ENCODE measurements at regions not wholly inside any gene's neighbourhood (a gene's known extent, or its start where the extent isn't known, plus 50 kb on each side); places are given as distances from the start of the nearest gene placed in this dataset.
"Not testable (repeated sequence)": the region's sequence is repeated elsewhere in the genome, so short reads cannot be mapped to it uniquely, and the experiment has no call there.

DNA sequence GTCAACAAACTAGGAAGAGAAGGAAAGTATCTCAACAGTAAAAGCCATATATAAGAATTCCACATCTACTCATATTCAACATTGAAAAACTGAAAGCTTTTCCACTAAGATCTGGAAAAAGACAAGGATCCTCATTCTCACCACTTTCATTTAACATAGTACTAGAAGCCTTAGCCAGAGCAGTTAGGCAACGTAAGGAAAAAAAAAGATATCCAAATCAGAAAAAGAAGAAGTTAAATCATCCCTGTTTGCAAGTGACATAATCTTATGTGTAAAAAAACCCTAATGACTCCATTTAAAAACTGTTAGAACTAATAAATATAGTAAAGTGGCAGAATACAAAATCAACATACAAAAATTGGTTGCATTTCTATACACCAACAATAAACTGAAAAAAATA, 426.2 kb downstream of the BCAT1 start:
- DNase-seq (ENCODE audit: low read depth in 4 of 4, low spot score in 1 of 4): no peak

DNA sequence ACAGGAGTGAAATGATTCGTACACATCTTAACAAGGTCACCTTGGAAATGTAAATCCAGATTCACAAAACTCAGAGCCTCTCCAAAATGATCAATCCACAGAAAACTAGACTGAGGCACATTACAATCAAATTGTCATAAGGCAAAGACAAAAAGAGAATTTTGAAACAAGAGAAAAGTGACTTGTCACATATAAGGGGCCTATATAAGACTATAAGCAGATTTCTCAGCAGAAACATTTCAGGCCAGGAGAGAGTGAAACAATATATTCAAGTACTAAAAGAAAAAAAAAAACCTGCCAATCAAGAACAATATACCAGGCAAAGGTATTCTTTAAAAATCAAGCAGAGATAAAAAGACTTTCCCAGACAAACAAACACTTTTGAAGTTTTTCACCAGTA, 429.1 kb downstream of the BCAT1 start:
- no peak for DNase-seq (ENCODE audit: low read depth in 4 of 4, low spot score in 1 of 4)

DNA sequence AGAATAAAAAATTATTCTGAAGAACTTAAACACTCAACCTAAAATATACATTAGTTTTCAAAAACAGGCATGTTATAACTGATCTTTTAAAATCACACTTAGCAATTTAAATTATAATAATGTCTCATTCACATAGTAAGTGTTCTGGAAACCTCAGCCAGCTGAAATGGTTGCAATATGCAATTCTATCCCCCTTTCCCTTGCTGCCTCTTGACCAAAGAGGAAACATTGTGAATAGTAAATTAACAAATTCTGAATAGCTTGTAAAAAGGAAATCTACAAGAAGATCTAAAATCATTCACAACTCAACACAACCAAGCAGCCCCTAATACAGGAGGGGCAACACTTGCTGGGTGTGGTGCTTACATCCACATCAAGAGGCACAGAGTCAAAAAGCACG, 431.9 kb downstream of the BCAT1 start:
- DNase-seq (ENCODE audit: low read depth in 4 of 4, low spot score in 1 of 4): no peak

DNA sequence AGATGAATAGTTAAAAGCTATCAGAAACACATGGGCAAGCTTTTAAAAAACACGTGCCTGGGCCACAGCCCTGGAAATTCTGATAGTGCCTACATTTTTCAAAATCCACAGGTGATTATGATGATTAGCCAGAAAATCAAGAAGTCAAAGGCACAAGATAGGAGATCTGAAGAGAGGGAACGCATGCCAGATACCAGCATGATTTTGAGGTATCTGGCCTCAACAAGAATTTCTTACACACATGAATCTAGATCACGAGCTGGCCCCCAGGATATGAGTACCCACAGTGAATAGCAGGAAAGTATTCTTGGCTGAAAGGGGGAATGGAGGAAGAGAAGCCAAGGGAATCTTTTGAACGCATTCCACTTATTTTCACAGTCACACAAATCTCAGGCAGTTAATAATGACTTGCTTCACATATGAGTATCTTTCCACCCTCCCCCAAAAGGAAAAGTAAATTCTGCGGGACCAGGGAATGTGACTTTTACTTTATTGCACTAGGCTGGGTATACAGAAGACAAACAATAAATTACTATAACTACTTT, 438.2 kb downstream of the BCAT1 start:
- DNase-seq (ENCODE audit: low read depth in 4 of 4, low spot score in 1 of 4): no peak

DNA sequence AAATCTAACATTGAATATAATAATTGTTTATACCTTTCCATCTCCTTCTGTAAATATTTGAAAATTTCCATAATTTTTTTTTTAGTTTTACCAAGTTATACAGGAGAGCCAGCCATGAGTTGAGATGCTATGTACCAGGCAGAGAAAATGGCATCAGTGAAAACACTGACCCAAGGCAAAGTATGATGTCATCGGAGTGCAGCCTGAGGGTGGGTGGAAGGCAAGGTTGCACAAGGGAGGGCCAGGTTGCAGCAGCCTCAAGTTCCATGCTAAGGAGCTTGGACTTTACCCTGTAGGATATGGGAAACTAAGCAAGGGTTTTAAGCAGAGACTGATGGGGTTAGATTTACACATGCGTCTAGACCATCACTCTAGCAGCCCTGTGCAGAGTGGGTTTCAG, 441.1 kb downstream of the BCAT1 start:
- DNase-seq (ENCODE audit: low read depth in 4 of 4, low spot score in 1 of 4): no peak

DNA sequence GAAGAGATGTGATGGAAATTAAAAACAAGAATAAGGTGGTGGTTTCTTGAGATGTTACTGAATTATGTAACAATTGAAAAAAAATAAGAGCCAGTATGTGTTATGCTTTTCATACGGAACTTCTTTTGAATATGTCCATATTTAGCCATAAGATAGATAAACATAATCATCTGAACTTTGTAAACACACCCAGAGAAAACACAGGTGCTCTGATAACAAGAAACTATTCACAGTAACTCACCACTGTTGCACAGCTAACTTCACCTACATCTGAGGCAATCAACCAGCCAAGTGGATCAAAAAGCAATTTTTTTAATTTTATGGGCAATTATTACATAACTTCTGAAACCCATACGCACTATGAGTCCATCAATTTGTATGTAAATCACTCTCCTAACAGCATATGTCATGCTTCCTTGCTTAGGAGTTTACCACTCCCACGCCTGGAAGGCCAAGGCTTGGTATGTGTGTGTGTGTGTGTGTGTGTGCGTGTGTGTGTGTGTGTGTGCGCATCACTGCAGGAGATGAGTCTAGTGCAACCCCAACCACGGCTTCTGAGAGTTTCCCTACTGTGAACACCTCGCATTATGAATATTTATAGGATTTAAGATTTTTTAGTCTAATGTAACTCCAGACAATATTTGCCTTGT, 443.4 kb downstream of the BCAT1 start:
- no peak for DNase-seq (ENCODE audit: low read depth in 4 of 4, low spot score in 1 of 4)

DNA sequence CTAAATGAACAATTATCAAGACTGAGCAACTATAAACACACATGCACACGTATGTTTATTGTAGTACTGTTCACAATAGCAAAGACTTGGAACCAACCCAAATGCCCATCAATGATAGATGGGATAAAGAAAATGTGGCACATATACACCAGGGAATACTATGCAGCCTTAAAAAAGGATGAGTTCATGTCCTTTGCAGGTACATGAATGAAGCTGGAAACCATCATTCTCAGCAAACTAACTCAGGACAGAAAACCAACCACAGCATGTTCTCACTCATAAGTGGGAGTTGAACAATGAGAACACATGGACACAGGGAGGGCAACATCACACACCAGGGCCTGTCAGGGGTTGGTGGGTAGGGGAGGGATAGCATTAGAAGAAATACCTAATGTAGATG, 445.4 kb downstream of the BCAT1 start:
- not testable (repeated sequence) for DNase-seq (ENCODE audit: low read depth in 4 of 4, low spot score in 1 of 4)

DNA sequence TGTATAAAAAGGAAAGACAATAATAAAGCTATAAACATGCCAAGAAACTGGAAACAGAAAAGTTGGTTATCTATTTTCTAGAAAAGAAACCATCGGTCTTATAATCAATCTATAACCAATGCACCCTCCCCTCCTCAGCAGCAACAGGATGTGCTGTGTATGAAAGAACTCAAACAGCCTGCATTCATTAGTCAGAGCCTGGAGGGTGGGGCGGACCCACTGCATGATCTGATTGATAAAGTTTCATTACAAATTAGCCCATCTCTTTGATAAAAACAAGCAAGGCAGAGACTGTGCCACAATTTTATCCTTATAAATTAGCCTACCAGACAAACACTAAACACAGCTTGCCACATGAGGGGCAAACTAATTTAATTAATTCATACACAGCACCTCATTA, 448.1 kb downstream of the BCAT1 start:
- no peak for DNase-seq (ENCODE audit: low read depth in 4 of 4, low spot score in 1 of 4)

DNA sequence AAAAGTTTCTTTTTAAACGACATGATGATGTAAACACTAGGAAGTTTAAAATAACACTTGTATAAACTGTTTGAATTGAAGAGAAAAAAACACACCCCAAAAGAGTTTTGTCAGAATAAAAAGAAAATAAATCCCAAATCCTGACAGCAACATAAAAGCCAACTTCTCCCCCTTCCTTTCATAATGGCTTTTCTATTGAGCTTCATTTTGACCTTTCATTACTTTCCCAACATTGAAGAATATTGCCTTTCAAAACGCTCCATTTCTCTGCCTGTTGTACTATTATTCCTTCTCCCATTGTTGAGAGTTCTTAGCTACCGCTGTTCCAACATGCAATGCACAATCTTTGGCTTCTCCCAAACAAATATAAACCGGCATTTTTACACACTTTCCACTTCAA, 448.5 kb downstream of the BCAT1 start:
- no peak for DNase-seq (ENCODE audit: low read depth in 4 of 4, low spot score in 1 of 4)

DNA sequence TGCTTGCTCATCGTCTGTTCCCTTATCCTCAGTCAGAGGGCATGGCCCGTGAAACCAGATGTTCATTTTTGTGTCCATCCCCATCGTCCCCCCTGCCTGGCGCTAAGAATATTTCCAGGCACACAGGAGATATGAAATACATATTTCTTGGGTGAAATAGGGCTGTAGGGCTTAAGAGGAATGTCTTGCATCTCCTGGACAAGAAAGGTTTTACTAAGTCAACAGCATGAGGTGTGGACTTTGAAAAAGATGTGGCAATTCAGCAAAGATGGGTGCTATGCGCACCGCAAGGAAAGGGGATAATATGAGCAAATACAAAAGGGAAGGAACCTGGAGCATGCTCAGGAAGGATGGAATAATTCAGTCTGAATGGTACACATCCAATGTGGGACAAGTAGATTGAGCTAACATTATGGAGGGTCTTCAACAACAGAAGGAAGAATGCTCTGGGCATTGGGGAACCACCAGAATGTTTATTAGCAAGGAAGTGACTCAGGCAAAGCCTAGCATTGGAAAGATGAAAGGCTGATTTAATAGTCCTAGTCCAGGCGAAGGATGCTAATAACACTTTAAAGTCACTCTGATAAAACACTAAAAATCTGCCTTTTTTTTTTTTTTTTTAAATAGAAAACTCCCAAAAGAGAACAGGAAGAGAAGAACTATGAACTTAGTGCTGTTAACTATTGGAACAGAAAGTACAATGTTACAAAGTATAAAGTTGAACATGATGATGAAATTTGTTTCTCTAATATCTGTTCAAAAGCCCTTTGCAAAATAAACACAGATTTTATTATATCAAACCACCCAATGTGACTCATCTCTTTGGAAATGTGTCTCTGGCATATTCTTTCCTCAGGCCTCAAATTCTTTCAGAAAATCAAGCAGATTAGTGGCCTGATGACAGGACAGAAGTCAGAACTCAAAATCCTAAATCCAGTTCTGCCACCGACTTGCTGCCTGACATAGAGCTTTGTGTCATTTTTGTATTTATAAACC, 449.5 kb downstream of the BCAT1 start:
- no peak for DNase-seq (ENCODE audit: low read depth in 4 of 4, low spot score in 1 of 4)

DNA sequence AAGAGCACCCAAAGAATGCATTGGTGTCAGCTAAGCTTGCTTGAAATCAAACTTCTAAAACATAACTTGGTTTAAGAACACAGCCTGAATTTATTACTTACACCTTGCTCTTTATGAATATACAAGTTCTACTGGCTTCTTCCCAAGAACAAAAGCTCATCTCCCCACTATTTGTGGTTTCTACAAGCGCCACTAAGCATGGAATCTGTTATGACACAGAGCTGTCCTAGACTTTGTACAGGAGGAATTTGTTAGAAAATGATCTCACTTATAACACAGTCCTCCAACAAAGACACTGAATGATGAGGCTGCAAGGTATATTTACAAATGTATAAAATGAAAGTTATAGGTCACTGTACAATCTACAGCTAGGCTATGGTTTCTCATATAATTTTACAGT, 452.1 kb downstream of the BCAT1 start:
- DNase-seq (ENCODE audit: low read depth in 4 of 4, low spot score in 1 of 4): no peak

DNA sequence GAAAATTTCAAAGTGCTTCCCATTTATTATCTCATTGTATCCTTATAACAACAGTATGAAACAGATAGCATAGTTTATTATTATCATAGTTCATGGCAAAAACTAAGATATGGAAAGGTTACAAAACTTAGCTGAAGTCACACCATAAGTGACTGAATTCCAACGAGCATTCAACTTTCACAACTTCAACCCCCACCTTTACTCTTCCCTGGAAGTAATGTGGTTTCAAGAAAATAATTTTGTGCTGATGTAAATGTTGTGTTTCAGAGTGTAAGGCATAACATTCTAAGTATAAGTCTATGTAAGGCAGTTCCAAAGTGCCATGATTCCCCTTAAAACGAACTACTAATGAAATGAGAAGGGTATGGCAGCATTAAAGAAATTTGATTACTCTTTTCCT, 454.5 kb downstream of the BCAT1 start:
- DNase-seq (ENCODE audit: low read depth in 4 of 4, low spot score in 1 of 4): no peak

DNA sequence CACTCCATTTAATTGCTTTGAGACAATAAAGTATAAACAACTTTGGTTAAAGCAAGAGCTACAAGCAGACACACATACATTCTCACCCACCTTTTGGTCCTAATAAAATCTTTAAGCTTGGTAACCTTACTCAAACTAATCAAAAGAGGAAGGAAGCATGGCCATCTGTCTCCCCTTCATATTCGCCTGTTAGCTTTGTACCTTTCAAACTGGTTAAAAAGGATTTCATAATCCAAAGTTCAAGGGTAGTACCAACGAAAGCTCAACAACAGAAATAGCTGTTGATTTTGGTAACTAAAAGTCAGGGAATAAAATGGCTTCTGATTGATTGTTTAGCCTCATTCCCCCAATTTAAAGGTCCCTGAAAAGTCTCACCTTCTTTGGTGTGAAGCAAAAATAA, 456.9 kb downstream of the BCAT1 start:
- no peak for DNase-seq (ENCODE audit: low read depth in 4 of 4, low spot score in 1 of 4)

DNA sequence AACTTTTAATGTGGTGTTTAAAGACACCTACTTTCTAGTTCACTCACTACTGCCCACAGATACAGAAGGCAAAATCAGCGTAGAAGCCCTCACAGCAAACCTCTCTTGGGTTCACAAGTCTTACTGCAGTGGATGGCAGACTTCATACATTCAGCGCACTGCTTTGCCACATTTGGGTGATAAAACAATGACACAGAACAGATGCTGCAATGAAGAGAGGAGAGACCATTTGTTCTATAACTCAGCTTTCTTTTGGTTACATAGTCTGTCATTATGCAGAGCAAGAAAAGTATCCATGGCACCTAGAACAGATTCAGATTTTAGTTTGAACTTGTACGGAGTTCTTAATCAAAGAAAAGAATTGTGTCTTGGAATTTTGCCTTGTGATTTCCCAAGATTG, 459.0 kb downstream of the BCAT1 start:
- no peak for DNase-seq (ENCODE audit: low read depth in 4 of 4, low spot score in 1 of 4)

DNA sequence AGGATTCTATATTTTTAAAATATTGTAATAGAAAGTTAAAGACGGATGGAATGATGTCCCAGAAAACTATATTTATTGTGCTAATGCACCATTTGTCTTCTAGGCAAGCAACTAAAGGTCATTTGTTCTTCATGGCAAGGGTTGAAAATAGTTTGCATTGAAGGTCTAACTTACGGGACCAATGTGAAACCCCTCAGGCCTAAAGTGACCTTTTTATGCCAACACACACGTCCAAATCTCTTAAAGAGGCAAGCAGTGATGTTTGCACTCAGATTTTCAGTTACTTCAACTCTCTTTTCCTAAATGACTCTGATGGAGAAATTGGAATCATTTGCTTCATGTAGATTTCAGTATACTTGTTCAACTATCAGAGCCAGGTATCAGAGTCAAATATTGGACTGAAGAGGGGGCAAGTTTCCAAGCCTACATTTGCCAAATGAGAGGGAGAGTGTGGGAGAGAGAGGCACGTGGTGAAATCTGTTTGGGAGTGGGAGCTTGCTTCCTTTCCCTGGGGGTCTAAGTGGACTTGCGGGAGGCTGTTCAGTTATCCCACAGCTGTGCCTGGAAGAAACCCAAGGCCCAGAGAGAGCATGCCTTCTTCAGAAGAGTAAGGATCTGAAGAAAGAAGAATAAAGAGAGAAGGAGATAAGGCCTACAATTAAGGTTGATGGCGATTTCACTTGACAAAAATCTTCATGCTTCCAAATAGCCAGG, 459.8 kb downstream of the BCAT1 start:
- no peak for DNase-seq (ENCODE audit: low read depth in 4 of 4, low spot score in 1 of 4)

DNA sequence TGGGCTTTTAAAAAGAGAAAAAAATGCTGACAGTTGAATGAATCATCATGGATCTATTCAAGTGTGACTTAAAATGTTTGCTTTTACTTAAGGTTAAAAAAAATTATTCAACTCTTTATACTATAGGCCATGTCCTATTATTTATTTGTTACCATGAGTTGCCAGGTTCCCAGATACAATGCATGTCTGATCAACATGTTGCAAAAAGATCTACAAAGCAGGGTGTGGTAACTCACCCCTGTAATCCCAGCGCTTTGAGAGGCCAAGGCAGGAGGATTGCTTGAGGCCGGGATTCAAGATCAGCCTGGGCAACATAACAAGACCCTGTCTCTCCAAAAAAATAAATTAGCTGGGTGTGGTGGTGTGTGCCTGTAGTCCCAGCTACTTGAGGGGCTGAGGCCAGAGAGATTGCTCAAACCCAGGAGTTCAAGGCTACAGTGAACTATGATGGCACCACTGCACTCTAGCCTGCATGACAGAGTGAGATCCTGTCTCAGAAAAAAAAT, 460.8 kb downstream of the BCAT1 start:
- no peak for DNase-seq (ENCODE audit: low read depth in 4 of 4, low spot score in 1 of 4)

DNA sequence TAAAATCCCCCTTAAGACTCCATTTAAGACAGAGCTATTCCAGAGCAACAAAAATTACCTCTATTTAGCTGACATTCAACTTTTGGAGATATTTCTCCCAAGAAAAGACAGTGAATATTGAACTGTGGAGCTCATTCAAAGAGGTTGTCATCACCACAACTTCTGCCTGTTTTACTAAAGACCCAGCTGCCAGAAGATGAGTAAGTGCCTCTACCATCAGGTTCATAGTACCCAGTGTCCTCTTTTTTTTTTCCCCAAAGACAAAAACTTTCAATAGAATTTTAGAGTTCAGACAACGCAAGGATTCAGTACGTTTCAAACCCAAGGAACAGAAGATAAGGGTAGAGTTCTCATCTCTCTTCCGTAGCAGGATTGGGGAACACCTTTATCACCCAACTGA, 461.3 kb downstream of the BCAT1 start:
- no peak for DNase-seq (ENCODE audit: low read depth in 4 of 4, low spot score in 1 of 4)

DNA sequence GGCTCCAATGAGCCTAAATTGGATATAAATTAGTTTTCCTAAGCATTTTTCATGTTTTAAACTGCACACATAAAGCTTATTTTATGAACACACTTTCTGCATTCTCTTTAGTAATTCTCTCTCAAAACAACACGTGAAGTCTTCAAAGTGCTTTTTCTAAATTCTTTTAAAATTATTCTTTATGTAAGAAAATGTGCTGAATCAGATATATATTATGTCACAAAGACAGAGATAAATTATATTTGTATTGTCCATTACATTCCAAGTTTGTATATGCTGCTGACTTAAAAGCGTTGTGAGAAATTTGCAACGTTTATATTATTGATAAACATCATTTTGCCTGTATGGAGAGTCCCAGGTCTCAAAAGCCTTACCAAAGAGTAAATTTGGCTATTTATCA, 465.2 kb downstream of the BCAT1 start:
- no peak for DNase-seq (ENCODE audit: low read depth in 4 of 4, low spot score in 1 of 4)

DNA sequence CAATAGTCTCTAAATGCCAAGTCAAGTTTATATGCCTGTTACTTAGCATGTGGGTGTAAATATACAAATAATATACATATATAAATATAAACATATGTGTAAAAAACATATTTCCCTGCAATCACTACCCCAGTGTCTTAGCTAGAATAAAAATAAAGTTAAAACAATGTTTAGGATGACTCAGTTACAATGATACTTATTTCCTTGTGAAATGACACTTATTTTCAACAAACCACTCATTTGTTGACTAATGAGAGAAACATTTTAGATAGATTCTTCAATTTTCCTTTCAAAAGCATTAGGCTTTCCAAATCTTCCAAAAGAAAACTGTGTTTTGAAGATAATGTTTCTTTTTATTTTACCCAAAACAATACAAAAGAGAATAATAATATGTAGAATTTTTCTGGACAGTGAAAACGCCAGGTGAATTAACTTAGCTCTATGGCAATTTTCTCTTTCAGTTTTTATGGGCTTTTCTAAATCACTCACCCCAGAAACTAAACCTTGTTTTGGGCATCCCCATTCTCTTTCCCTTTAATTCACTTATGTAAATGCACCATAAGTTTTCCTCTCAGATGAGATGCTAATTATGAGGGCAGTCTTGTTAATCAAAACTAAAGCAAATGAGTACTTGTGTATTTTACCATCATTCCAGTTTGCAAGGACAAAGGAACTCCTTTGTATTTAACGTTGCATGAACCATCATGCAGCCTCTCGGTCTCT, 465.9 kb downstream of the BCAT1 start:
- no peak for DNase-seq (ENCODE audit: low read depth in 4 of 4, low spot score in 1 of 4)

DNA sequence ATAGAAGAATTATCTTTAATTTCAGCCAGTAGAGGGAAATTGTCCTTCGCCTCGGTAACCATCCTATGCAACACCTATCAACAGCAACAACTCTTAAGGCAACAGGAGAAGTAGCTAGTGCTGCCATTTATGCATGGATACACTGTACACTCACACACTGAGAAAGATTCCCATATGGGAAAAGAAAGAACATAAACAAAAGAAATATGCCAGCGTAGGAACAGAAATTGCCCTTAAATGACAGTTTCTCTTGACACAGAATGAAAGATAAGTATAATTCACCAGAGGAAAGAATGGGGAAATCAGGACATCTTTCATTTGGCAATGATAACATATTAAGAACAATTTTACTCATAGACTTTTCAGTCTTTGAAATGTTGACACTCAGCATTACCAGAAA, 466.9 kb downstream of the BCAT1 start:
- DNase-seq (ENCODE audit: low read depth in 4 of 4, low spot score in 1 of 4): no peak

All from stimulated activated CD4-positive, alpha-beta T cell treated with anti-CD3 and anti-CD28 coated beads, Interleukin-1b, Interleukin-23, amount 100 ng/mL, for 24 hours (primary cell).